GM10248 (cell line): ENCODE measurements at regions not wholly inside any gene's neighbourhood (a gene's known extent, or its start where the extent isn't known, plus 50 kb on each side); places are given as distances from the start of the nearest gene placed in this dataset.

Experiments used
- CTCF ChIA-PET: fragments of 300-600 bp; sonication (Branson Sonifier 250); formaldehyde crosslinking; extraction: SDS; loops from one replicate; lab custom pipeline; 2021; ENCODE audit warnings: antibody characterized with exemption; lab: Yijun Ruan, JAX
- POLR2A ChIA-PET: fragments of 350-650 bp; sonication (Branson Sonifier 250); formaldehyde crosslinking; extraction: SDS; loops from one replicate; lab custom pipeline; 2020; ENCODE audit warnings: antibody characterized with exemption; lab: Yijun Ruan, JAX
- DNase-seq: peaks from one replicate; pipeline ENCODE4 v3.0.0; 2012; ENCODE audit errors: extremely low spot score
- TF ChIP-seq, protein P1 (sequence below): IDR thresholded peaks from 2 replicates; pipeline ENCODE4 v1.5.1; 2012; ENCODE audit warnings: mild to moderate bottlenecking, low read depth; ENCODE audit errors: extremely low read depth, missing control alignments, control extremely low read depth

DNA sequence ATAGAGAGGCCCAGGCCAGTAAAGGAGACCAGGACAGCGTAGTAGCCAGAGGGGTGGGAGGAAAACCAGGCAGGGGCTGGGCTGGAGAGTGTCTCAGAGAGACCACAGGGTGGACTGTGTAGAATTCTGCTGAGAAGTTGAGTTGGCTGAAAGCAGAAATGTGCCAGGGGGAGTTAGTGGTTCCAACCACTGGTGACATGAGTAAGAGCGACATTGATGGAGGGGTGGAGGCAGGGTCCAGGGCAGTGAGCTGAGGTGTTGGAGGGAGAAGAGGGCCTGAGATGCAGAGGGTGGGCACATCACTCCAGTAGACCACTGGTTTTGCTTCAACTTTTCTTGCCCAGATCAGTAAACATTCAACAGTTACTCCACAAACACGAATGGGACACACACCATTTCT, 106.5 kb downstream of the ASB7 start:
- ChIA-PET CTCF (interaction anchor here (1.0 kb wide), 1 partner anchor 164 kb away, joined by 3 read pairs; no protein-coding TSS in a partner anchor), POLR2A (no interaction called here)
- TF ChIP-seq, protein P1, sequence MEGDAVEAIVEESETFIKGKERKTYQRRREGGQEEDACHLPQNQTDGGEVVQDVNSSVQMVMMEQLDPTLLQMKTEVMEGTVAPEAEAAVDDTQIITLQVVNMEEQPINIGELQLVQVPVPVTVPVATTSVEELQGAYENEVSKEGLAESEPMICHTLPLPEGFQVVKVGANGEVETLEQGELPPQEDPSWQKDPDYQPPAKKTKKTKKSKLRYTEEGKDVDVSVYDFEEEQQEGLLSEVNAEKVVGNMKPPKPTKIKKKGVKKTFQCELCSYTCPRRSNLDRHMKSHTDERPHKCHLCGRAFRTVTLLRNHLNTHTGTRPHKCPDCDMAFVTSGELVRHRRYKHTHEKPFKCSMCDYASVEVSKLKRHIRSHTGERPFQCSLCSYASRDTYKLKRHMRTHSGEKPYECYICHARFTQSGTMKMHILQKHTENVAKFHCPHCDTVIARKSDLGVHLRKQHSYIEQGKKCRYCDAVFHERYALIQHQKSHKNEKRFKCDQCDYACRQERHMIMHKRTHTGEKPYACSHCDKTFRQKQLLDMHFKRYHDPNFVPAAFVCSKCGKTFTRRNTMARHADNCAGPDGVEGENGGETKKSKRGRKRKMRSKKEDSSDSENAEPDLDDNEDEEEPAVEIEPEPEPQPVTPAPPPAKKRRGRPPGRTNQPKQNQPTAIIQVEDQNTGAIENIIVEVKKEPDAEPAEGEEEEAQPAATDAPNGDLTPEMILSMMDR, result no peak
- DNase-seq, result no peak

DNA sequence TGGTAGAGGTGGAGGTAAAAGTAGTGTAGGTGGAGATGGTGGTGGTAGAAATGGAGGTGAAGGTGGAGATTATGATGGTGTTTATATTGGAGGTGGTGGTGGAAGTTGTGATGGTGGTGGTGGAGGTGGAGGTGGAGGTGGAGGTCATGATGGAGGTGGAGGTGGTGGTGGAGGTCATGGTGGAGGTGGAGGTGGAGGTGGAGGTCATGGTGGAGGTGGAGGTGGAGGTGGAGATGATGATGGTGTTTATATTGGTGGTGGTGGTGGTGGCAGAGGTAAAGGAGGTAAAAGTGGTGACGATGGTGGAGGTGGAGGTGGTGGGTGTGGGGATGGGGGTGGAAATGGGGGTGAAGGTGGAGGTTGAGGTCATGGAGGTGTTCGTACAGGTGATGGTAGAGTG, 107.8 kb downstream of the ASB7 start:
- TF ChIP-seq, protein P1, result no peak
- no peak for DNase-seq
- CTCF ChIA-PET, result interaction anchor here (1.0 kb wide), 1 partner anchor 19 kb away, joined by 3 read pairs; no protein-coding TSS in a partner anchor
- POLR2A ChIA-PET, result no interaction called here

- ChIA-PET CTCF (interaction anchor here (1.0 to 1.2 kb wide), 4 partner anchors 11 to 207 kb away, joined by 3 to 6 read pairs (median 3); no protein-coding TSS in a partner anchor), POLR2A (no interaction called here)
- TF ChIP-seq, protein P1, result no peak
- DNase-seq, result no peak
Measured at GRCh38 chr15:100710744-100711515, 108.5 kb downstream of the ASB7 start.

GRCh38 chr15:100711516-100712021, 109.2 kb downstream of the ASB7 start:
- ChIA-PET CTCF (interaction anchor here (1.0 to 1.2 kb wide), 4 partner anchors 10 to 206 kb away, joined by 3 to 6 read pairs (median 3); no protein-coding TSS in a partner anchor), POLR2A (no interaction called here)
- DNase-seq, result no peak
- TF ChIP-seq, protein P1, result no peak

DNA sequence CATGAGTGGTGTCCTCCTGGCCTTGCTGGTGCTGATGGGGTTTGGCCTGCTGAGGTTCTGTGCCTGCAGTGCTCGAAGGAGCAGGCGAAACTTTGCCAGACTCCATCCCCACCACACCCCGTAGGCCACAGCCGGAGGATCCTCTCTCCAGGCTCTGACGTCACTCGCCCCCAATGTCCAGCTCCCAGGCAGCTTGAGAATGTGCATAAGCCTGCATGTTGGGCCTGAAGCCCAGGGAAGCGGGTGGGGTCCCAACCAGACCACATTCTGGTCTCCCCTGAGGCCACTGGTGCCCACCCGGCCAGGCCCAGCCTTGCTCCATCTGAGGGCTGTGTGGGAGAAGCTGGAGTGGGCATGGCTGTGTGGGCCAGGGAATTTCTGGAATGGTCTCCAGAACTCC, 109.8 kb downstream of the ASB7 start:
- ChIA-PET POLR2A (no interaction called here), CTCF (interaction anchor here (1.0 to 1.2 kb wide), 4 partner anchors 9 to 205 kb away, joined by 3 to 6 read pairs (median 3); no protein-coding TSS in a partner anchor)
- TF ChIP-seq, protein P1, result no peak
- DNase-seq, result no peak

DNA sequence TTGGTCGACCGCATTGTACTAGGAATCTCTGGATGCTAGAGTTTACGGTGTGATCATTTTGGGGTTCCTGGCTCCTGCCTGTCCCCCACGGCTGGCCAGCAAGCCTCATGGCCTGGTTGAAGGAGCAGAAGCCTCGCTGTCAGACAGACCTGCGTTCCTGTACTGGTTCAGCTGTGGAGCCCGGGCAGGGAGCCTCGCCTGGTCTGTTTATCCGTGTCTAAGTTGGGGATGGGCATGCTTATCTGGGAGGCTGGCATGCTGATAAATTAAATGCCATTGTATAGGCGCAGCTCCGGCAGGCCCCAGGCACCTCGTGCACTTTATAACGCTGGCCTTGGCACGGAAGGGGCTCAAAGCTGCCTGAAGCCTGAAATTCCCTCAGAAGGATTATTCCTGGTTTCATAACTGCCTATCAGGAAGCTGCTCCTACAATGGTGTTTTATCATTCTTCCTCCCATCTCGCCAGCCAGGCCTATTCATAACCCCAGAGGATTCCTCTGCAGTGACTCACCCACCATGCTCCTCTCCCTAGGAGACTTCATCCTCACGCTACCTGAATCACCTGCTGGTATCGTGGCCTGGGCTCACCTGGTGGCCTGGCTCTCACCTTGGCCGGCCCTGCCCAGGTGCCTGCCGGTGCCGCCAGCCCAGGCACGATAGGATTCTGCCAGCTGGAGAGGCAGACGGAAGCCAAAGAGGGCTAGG, 110.9 kb downstream of the ASB7 start:
- POLR2A ChIA-PET, result no interaction called here
- TF ChIP-seq, protein P1, result no peak
- CTCF ChIA-PET, result interaction anchor here (0.8 kb wide), 1 partner anchor 31 kb away, joined by 3 read pairs; no protein-coding TSS in a partner anchor
- DNase-seq, result no peak
